Skeletal muscle tissue (tissue), 3 donors: ENCODE measurements at regions not wholly inside any gene's neighbourhood (a gene's known extent, or its start where the extent isn't known, plus 50 kb on each side); places are given as distances from the start of the nearest gene placed in this dataset.

ENCODE experiments used
- H3K27ac ChIP-seq: one replicate; pipeline ENCODE4 v1.7.0; 2013; ENCODE audit warnings: mild to moderate bottlenecking, low read depth, low read length, inconsistent platforms
- H3K27me3 ChIP-seq, 3 donors: one replicate each; pipeline ENCODE4 v1.7.0; 2013; ENCODE audit warnings: low read length in 3 of 3; ENCODE audit not compliant: control insufficient read depth in 3 of 3, insufficient read depth in 3 of 3
- H3K36me3 ChIP-seq, 3 donors: one replicate each; pipeline ENCODE4 v1.7.0; 2013; ENCODE audit warnings: low read length in 3 of 3; ENCODE audit not compliant: control insufficient read depth in 3 of 3, insufficient read depth in 3 of 3
- H3K4me1 ChIP-seq, 3 donors: one replicate each; pipeline ENCODE4 v1.7.0; 2013; ENCODE audit warnings: low read length in 3 of 3, mild to moderate bottlenecking in 3 of 3; ENCODE audit not compliant: control insufficient read depth in 3 of 3, insufficient read depth in 3 of 3
- H3K4me3 ChIP-seq, 3 donors: one replicate each; pipeline ENCODE4 v1.7.0; 2013; ENCODE audit warnings: low read length in 3 of 3
- H3K9ac ChIP-seq, 3 donors: one replicate each; pipeline ENCODE4 v1.7.0; 2013; ENCODE audit warnings: low read length in 3 of 3, mild to moderate bottlenecking in 3 of 3, moderate library complexity in 2 of 3, low read depth in 1 of 3
- H3K9me3 ChIP-seq, 3 donors: one replicate each; pipeline ENCODE4 v1.7.0; 2013; ENCODE audit warnings: low read length in 3 of 3; ENCODE audit not compliant: control insufficient read depth in 3 of 3
- donor health status: Osteomylitis.

- H3K36me3 ChIP-seq = no peaks in the 10 kb centered on the region
- H3K9me3 ChIP-seq = no peaks in the 10 kb centered on the region
- no peak overlapping the region for H3K4me3 ChIP-seq
- H3K27me3 ChIP-seq = no peaks in the 10 kb centered on the region
- no peaks in the 10 kb centered on the region for H3K4me1 ChIP-seq
- no peak overlapping the region for H3K9ac ChIP-seq
- H3K27ac ChIP-seq = no peak overlapping the region
These were observed 666.2 kb downstream of the PTPRC start for GRCh38 chr1:199305053-199305452.

GRCh38 chr1:199307496-199308264 lies 668.8 kb downstream of the PTPRC start:
- H3K4me3 ChIP-seq = no peak overlapping the region
- H3K36me3 ChIP-seq = no peaks in the 10 kb centered on the region
- no peaks in the 10 kb centered on the region for H3K4me1 ChIP-seq
- H3K9ac ChIP-seq = no peak overlapping the region
- H3K9me3 ChIP-seq = no peaks in the 10 kb centered on the region
- H3K27ac ChIP-seq = no peak overlapping the region
- H3K27me3 ChIP-seq = no peaks in the 10 kb centered on the region

- H3K9me3 ChIP-seq = no peaks in the 10 kb centered on the region
- no peak overlapping the region for H3K4me3 ChIP-seq
- no peaks in the 10 kb centered on the region for H3K4me1 ChIP-seq
- no peaks in the 10 kb centered on the region for H3K27me3 ChIP-seq
- H3K9ac ChIP-seq = no peak overlapping the region
- H3K27ac ChIP-seq = no peak overlapping the region
- H3K36me3 ChIP-seq = no peaks in the 10 kb centered on the region
These were observed 669.6 kb downstream of the PTPRC start for GRCh38 chr1:199308349-199308846.

GRCh38 chr1:199310708-199311107 lies 671.9 kb downstream of the PTPRC start:
- no peak overlapping the region for H3K27ac ChIP-seq
- no peak overlapping the region for H3K4me3 ChIP-seq
- H3K9ac ChIP-seq = no peak overlapping the region
- no peaks in the 10 kb centered on the region for H3K36me3 ChIP-seq
- H3K9me3 ChIP-seq = no peaks in the 10 kb centered on the region
- no peaks in the 10 kb centered on the region for H3K27me3 ChIP-seq
- no peaks in the 10 kb centered on the region for H3K4me1 ChIP-seq

- no peaks in the 10 kb centered on the region for H3K27me3 ChIP-seq
- no peak overlapping the region for H3K9ac ChIP-seq
- H3K4me1 ChIP-seq = no peaks in the 10 kb centered on the region
- H3K36me3 ChIP-seq = no peaks in the 10 kb centered on the region
- no peak overlapping the region for H3K27ac ChIP-seq
- no peaks in the 10 kb centered on the region for H3K9me3 ChIP-seq
- H3K4me3 ChIP-seq = no peak overlapping the region
These were observed 672.8 kb downstream of the PTPRC start for GRCh38 chr1:199311478-199312262.

- Histone ChIP-seq H3K4me3 (no peak overlapping the region), H3K9ac (no peak overlapping the region), H3K4me1 (no peaks in the 10 kb centered on the region), H3K9me3 (no peaks in the 10 kb centered on the region), H3K27me3 (no peaks in the 10 kb centered on the region), H3K36me3 (no peaks in the 10 kb centered on the region), H3K27ac (no peak overlapping the region)
These were observed 673.8 kb downstream of the PTPRC start for GRCh38 chr1:199312626-199313025.

- H3K27me3 ChIP-seq = no peaks in the 10 kb centered on the region
- no peak overlapping the region for H3K27ac ChIP-seq
- no peaks in the 10 kb centered on the region for H3K4me1 ChIP-seq
- no peaks in the 10 kb centered on the region for H3K36me3 ChIP-seq
- no peak overlapping the region for H3K9ac ChIP-seq
- no peaks in the 10 kb centered on the region for H3K9me3 ChIP-seq
- H3K4me3 ChIP-seq = no peak overlapping the region
These were observed 674.6 kb downstream of the PTPRC start for GRCh38 chr1:199313444-199313843.

- Histone ChIP-seq H3K9me3 (no peaks in the 10 kb centered on the region), H3K36me3 (no peaks in the 10 kb centered on the region), H3K4me3 (no peak overlapping the region), H3K4me1 (no peaks in the 10 kb centered on the region), H3K27me3 (no peaks in the 10 kb centered on the region), H3K27ac (no peak overlapping the region), H3K9ac (no peak overlapping the region)
These were observed 680.5 kb downstream of the PTPRC start for GRCh38 chr1:199319341-199319740.

GRCh38 chr1:199322278-199322677 lies 683.4 kb downstream of the PTPRC start:
- Histone ChIP-seq H3K36me3 (no peaks in the 10 kb centered on the region), H3K9me3 (peaks cover 0 to 3% (median 0%) of the 10 kb centered on the region in 3 donors), H3K9ac (no peak overlapping the region), H3K27me3 (no peaks in the 10 kb centered on the region), H3K27ac (no peak overlapping the region), H3K4me1 (no peaks in the 10 kb centered on the region), H3K4me3 (no peak overlapping the region)

GRCh38 chr1:199333180-199333579 lies 694.3 kb upstream of the NR5A2 start:
- Histone ChIP-seq H3K9me3 (no peaks in the 10 kb centered on the region), H3K27me3 (no peaks in the 10 kb centered on the region), H3K36me3 (no peaks in the 10 kb centered on the region), H3K9ac (no peak overlapping the region), H3K4me3 (no peak overlapping the region), H3K27ac (no peak overlapping the region), H3K4me1 (no peaks in the 10 kb centered on the region)
